Type B pancreatic cell (in vitro differentiated cells): ENCODE measurements at regions not wholly inside any gene's neighbourhood (a gene's known extent, or its start where the extent isn't known, plus 50 kb on each side); places are given as distances from the start of the nearest gene placed in this dataset.

Experiments
- DNase-seq: peaks from one replicate; pipeline ENCODE4 v3.0.0; 2021; ENCODE audit warnings: mixed read lengths; ENCODE audit not compliant: unreplicated experiment; ENCODE audit errors: extremely low spot score
- H3K27ac Mint-ChIP-seq: 2 replicates; pipeline ENCODE4 v1.8.0; 2021; ENCODE audit warnings: mild to moderate bottlenecking, mixed read lengths
- H3K27me3 Mint-ChIP-seq: 2 replicates; pipeline ENCODE4 v1.8.0; 2021; ENCODE audit warnings: mixed read lengths
- H3K36me3 Mint-ChIP-seq: 2 replicates; pipeline ENCODE4 v1.8.0; 2021; ENCODE audit warnings: mixed read lengths
- H3K4me1 Mint-ChIP-seq: one replicate; pipeline ENCODE4 v1.8.0; 2021; ENCODE audit warnings: mixed read lengths; ENCODE audit not compliant: unreplicated experiment
- H3K4me3 Mint-ChIP-seq: 2 replicates; pipeline ENCODE4 v1.8.0; 2021; ENCODE audit warnings: mild to moderate bottlenecking, mixed read lengths
- H3K9me3 Mint-ChIP-seq: 2 replicates; pipeline ENCODE4 v1.8.0; 2021; ENCODE audit warnings: mixed read lengths
- TF ChIP-seq, protein P1 (sequence below): fragments of 200-600 bp; sonication (generic); conservative IDR thresholded peaks from 2 replicates; pipeline ENCODE4 v1.5.0; 2021; ENCODE audit warnings: antibody characterized with exemption, mild to moderate bottlenecking

DNA sequence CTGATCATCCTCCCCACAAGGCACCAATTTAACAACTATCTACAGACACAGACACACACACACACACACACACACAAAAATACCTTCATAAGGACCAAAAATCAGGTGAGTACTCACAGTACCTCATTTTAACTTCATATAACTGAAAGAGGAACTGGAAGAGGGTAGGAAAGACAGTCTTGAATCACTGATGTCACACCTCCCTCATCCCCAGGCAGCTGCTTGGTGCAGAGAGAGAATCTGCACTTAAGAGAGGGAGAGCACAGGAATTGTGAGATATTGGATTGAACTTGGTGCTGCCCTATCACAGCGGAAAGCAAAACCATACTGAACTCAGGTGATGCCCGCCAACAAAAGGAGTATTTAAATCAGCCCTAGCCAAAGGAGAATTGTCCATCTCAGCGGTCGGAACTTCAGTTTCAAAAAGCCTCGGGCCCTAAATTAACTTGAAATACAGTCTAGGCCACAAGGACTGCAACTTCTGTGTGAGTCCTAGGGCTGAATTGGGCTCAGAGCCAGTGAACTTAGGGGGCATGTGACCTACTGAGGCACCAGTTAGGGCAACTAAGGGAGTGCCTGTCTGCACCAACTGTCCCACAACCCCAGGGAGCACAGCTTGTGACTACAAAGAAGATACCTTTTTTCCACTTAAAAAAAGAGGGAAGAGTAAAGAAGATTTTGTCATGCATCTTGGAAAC is 211.1 kb downstream of the LRATD1 start:
- TF ChIP-seq, protein P1, sequence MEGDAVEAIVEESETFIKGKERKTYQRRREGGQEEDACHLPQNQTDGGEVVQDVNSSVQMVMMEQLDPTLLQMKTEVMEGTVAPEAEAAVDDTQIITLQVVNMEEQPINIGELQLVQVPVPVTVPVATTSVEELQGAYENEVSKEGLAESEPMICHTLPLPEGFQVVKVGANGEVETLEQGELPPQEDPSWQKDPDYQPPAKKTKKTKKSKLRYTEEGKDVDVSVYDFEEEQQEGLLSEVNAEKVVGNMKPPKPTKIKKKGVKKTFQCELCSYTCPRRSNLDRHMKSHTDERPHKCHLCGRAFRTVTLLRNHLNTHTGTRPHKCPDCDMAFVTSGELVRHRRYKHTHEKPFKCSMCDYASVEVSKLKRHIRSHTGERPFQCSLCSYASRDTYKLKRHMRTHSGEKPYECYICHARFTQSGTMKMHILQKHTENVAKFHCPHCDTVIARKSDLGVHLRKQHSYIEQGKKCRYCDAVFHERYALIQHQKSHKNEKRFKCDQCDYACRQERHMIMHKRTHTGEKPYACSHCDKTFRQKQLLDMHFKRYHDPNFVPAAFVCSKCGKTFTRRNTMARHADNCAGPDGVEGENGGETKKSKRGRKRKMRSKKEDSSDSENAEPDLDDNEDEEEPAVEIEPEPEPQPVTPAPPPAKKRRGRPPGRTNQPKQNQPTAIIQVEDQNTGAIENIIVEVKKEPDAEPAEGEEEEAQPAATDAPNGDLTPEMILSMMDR: no peak
- Mint-ChIP-seq H3K4me1 (no peaks in the 10 kb centered on the region), H3K9me3 (peaks cover 5% of the 10 kb centered on the region), H3K27me3 (no peaks in the 10 kb centered on the region), H3K36me3 (no peaks in the 10 kb centered on the region), H3K4me3 (no peak overlapping the region), H3K27ac (no peak overlapping the region)
- DNase-seq: no peak

DNA sequence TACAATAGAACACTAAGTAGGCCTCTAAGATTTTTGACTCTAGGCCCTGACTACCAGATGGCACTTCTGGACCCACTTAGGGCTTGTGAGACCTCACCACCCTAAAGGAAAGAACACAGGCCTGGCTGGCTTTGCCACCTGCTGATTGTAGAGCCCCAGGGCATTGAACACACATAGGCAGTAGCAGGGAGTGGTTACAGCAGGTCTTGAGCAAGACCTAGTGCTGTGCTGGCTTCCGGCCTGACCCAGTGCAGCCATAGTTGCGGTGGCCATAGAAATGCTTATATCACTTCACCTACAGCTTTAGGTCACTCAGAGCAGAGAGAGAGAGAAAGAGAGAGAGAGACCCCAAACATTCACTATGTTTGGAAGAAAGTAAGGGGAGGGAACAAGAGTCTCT is 223.2 kb downstream of the LRATD1 start:
- no peak overlapping the region for H3K27ac Mint-ChIP-seq
- H3K4me1 Mint-ChIP-seq: no peaks in the 10 kb centered on the region
- no peaks in the 10 kb centered on the region for H3K36me3 Mint-ChIP-seq
- TF ChIP-seq, protein P1: no peak
- DNase-seq: no peak
- no peaks in the 10 kb centered on the region for H3K9me3 Mint-ChIP-seq
- H3K4me3 Mint-ChIP-seq: no peak overlapping the region
- H3K27me3 Mint-ChIP-seq: no peaks in the 10 kb centered on the region

DNA sequence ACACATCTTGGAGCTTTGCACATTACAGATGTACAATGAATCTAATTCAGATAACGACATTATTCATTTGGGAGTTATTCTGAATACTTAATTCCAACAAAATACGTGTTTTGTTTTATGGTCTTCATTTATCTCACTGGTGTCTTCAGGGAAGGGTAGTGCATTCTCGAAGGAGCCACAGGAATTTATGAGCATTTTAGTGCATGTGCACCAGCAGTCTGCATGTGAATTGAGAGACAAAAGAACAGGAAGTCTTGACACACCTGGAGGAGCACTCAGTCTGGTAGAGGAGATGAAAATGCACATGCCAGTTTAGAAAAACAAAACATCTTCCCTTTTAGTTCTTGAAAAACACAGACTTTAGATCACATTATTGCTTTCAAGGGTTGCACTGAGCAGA is 228.7 kb downstream of the LRATD1 start:
- Mint-ChIP-seq H3K9me3 (peaks cover 9% of the 10 kb centered on the region), H3K4me3 (no peak overlapping the region), H3K27me3 (no peaks in the 10 kb centered on the region), H3K27ac (no peak overlapping the region), H3K4me1 (peaks cover 7% of the 10 kb centered on the region), H3K36me3 (no peaks in the 10 kb centered on the region)
- TF ChIP-seq, protein P1: no peak
- DNase-seq: no peak

DNA sequence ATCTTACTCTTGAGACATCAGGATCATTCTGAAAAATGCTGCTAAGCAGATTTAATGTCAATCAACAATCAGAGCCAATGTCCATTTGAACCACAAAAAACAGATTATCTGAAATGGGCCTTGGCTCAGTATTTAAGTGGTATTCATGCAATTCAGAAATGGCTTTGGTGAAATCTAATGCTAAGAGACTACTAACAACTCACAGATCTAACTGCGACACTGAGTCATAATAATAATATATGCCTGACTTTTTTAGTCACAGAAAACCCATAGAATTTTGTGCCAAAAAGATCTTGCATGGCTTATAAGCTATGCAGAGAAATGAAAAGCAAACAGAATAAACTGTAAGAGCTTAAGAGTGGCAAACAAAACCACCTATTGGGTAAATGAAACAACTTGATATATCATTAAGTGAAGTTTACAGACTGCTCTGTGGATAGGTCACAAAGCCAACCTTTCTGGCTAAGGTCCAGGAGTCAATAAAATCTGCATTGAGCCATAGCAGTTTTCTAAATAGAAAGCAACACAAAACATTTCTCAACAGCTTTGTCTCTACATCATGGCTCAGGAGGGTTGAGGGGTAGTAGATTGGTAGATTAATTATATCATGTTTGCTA is 234.3 kb downstream of the LRATD1 start:
- Mint-ChIP-seq H3K4me1 (peaks cover 7% of the 10 kb centered on the region), H3K27me3 (no peaks in the 10 kb centered on the region), H3K36me3 (no peaks in the 10 kb centered on the region), H3K4me3 (no peak overlapping the region), H3K27ac (no peak overlapping the region), H3K9me3 (peaks cover 9% of the 10 kb centered on the region)
- no peak for DNase-seq
- TF ChIP-seq, protein P1: no peak

DNA sequence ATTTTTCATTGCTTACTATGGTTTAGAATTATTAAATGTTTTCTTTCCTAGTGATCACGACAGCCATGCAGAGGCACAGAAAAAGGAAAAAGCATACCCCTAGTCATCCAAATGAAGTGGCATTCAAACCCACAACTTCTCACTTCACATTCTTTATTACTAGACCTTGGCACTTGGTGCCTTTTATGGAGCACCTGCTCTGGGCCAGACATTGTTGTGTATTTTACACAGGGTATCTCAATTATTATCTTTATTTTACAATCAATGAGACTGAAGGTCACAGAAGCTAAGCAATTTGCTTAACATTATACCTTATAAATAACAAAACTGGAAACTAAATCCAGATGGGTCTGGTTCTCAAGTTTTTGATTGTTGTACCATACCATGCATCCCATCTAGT is 235.3 kb downstream of the LRATD1 start:
- TF ChIP-seq, protein P1: no peak
- Mint-ChIP-seq H3K36me3 (no peaks in the 10 kb centered on the region), H3K4me1 (peaks cover 7% of the 10 kb centered on the region), H3K4me3 (no peak overlapping the region), H3K27ac (no peak overlapping the region), H3K27me3 (no peaks in the 10 kb centered on the region), H3K9me3 (peaks cover 9% of the 10 kb centered on the region)
- no peak for DNase-seq
